ENCODE measurements at regions not wholly inside any gene's neighbourhood (a gene's known extent, or its start where the extent isn't known, plus 50 kb on each side); places are given as distances from the start of the nearest gene placed in this dataset.
"Not testable (repeated sequence)": the region's sequence is repeated elsewhere in the genome, so short reads cannot be mapped to it uniquely, and the experiment has no call there.

- Histone ChIP-seq H3K36me3 (ENCODE audit: insufficient read depth, low read length) (no peaks in the 10 kb centered on the region), H2AFZ (ENCODE audit: low read length) (no peak overlapping the region), H3F3A (ENCODE audit: insufficient read depth, low read length) (no peaks in the 10 kb centered on the region), H3K9me2 (ENCODE audit: low read depth, low read length) (no peaks in the 10 kb centered on the region), H3K9me3 (ENCODE audit: low read length) (no peaks in the 10 kb centered on the region), H3K4me1 (ENCODE audit: insufficient read depth, low read length, severe bottlenecking) (no peaks in the 10 kb centered on the region), H4K20me1 (ENCODE audit: insufficient read depth, low read length) (no peaks in the 10 kb centered on the region), H3K27ac (ENCODE audit: low read depth, low read length, poor library complexity, severe bottlenecking) (no peak overlapping the region), H3K4me3 (ENCODE audit: low read depth, low read length, poor library complexity, severe bottlenecking) (no peak overlapping the region), H3K79me2 (ENCODE audit: insufficient read depth, low read length) (no peaks in the 10 kb centered on the region), H3K9ac (ENCODE audit: low read length) (no peak overlapping the region), H3K27me3 (ENCODE audit: insufficient read depth, low read length) (no peaks in the 10 kb centered on the region), H3K4me2 (ENCODE audit: low read length) (no peak overlapping the region)
- TF ChIP-seq CTCF (IDR thresholded peaks at IDR 0.05; ENCODE audit: low read length): no peak
- no peak for TF ChIP-seq EZH2 (IDR thresholded peaks at IDR 0.05; ENCODE audit: borderline replicate concordance, low read length)
These were observed 190.2 kb downstream of the CPE start for GRCh38 chr4:165569031-165569430.

- H2AFZ ChIP-seq (ENCODE audit: low read length); H3K27me3 ChIP-seq (ENCODE audit: insufficient read depth, low read length); H3K4me2 ChIP-seq (ENCODE audit: low read length); H3F3A ChIP-seq (ENCODE audit: insufficient read depth, low read length); H3K4me3 ChIP-seq (ENCODE audit: low read depth, low read length, poor library complexity, severe bottlenecking); H3K36me3 ChIP-seq (ENCODE audit: insufficient read depth, low read length); H4K20me1 ChIP-seq (ENCODE audit: insufficient read depth, low read length); H3K9ac ChIP-seq (ENCODE audit: low read length); H3K9me3 ChIP-seq (ENCODE audit: low read length); H3K79me2 ChIP-seq (ENCODE audit: insufficient read depth, low read length); H3K9me2 ChIP-seq (ENCODE audit: low read depth, low read length); H3K4me1 ChIP-seq (ENCODE audit: insufficient read depth, low read length, severe bottlenecking); H3K27ac ChIP-seq (ENCODE audit: low read depth, low read length, poor library complexity, severe bottlenecking): not testable (repeated sequence)
These were observed 192.7 kb downstream of the CPE start for GRCh38 chr4:165571476-165571875.

- Histone ChIP-seq H3K4me3 (ENCODE audit: low read depth, low read length, poor library complexity, severe bottlenecking) (no peak overlapping the region), H3K9ac (ENCODE audit: low read length) (no peak overlapping the region), H3K79me2 (ENCODE audit: insufficient read depth, low read length) (no peaks in the 10 kb centered on the region), H3F3A (ENCODE audit: insufficient read depth, low read length) (no peaks in the 10 kb centered on the region), H3K4me2 (ENCODE audit: low read length) (no peak overlapping the region), H3K9me2 (ENCODE audit: low read depth, low read length) (no peaks in the 10 kb centered on the region), H3K27ac (ENCODE audit: low read depth, low read length, poor library complexity, severe bottlenecking) (no peak overlapping the region), H3K9me3 (ENCODE audit: low read length) (no peaks in the 10 kb centered on the region), H3K4me1 (ENCODE audit: insufficient read depth, low read length, severe bottlenecking) (no peaks in the 10 kb centered on the region), H2AFZ (ENCODE audit: low read length) (no peak overlapping the region), H4K20me1 (ENCODE audit: insufficient read depth, low read length) (no peaks in the 10 kb centered on the region), H3K36me3 (ENCODE audit: insufficient read depth, low read length) (no peaks in the 10 kb centered on the region), H3K27me3 (ENCODE audit: insufficient read depth, low read length) (no peaks in the 10 kb centered on the region)
- TF ChIP-seq EZH2 (IDR thresholded peaks at IDR 0.05; ENCODE audit: borderline replicate concordance, low read length) (no peak), CTCF (IDR thresholded peaks at IDR 0.05; ENCODE audit: low read length) (no peak)
These were observed 201.6 kb downstream of the CPE start for GRCh38 chr4:165580351-165580905.

- H3K79me2 ChIP-seq (ENCODE audit: insufficient read depth, low read length): no peaks in the 10 kb centered on the region
- no peak for TF ChIP-seq EZH2 (IDR thresholded peaks at IDR 0.05; ENCODE audit: borderline replicate concordance, low read length)
- TF ChIP-seq CTCF (IDR thresholded peaks at IDR 0.05; ENCODE audit: low read length): no peak
- no peak overlapping the region for H2AFZ ChIP-seq (ENCODE audit: low read length)
- H3F3A ChIP-seq (ENCODE audit: insufficient read depth, low read length): no peaks in the 10 kb centered on the region
- no peaks in the 10 kb centered on the region for H3K27me3 ChIP-seq (ENCODE audit: insufficient read depth, low read length)
- H3K9me3 ChIP-seq (ENCODE audit: low read length): no peaks in the 10 kb centered on the region
- H3K9me2 ChIP-seq (ENCODE audit: low read depth, low read length): no peaks in the 10 kb centered on the region
- no peaks in the 10 kb centered on the region for H4K20me1 ChIP-seq (ENCODE audit: insufficient read depth, low read length)
- no peak overlapping the region for H3K4me3 ChIP-seq (ENCODE audit: low read depth, low read length, poor library complexity, severe bottlenecking)
- no peak overlapping the region for H3K9ac ChIP-seq (ENCODE audit: low read length)
- H3K4me2 ChIP-seq (ENCODE audit: low read length): no peak overlapping the region
- H3K36me3 ChIP-seq (ENCODE audit: insufficient read depth, low read length): no peaks in the 10 kb centered on the region
- no peaks in the 10 kb centered on the region for H3K4me1 ChIP-seq (ENCODE audit: insufficient read depth, low read length, severe bottlenecking)
- H3K27ac ChIP-seq (ENCODE audit: low read depth, low read length, poor library complexity, severe bottlenecking): no peak overlapping the region
These were observed 204.5 kb downstream of the CPE start for GRCh38 chr4:165583341-165583740.
